Lower leg skin (tissue), 4 donors: ENCODE measurements at regions not wholly inside any gene's neighbourhood (a gene's known extent, or its start where the extent isn't known, plus 50 kb on each side); places are given as distances from the start of the nearest gene placed in this dataset.
"Not testable (repeated sequence)": the region's sequence is repeated elsewhere in the genome, so short reads cannot be mapped to it uniquely, and the experiment has no call there.

Experiments used
- DNase-seq, 2 donors: peaks; one replicate each; pipeline ENCODE4 v3.0.0-alpha.2; 2019; ENCODE audit warnings: low spot score in 2 of 2
- H3K4me3 ChIP-seq: fragments of 200-600 bp; sonication (generic); 2 replicates; pipeline ENCODE4 v1.5.1; 2017; ENCODE audit warnings: mild to moderate bottlenecking, low read depth; ENCODE audit not compliant: poor library complexity, severe bottlenecking
- POLR2A ChIP-seq, 2 donors: fragments of 450-650 bp; IDR thresholded peaks; one replicate each; pipeline ENCODE4 v1.6.1; 2016 to 2017; ENCODE audit warnings: antibody characterized with exemption in 2 of 2, mild to moderate bottlenecking in 1 of 2, moderate library complexity in 1 of 2
- whole genome bisulfite sequencing, 2 donors: methylation state at CpG; one replicate each; pipeline ENCODE4 v1.1.5; 2018; 5-methylcytosine and 5-hydroxymethylcytosine counted together
- intact Hi-C: fragments of 100-400 bp; cut with DNase I; formaldehyde crosslinking; loops from one replicate; pipeline ENCODE4 v1.15.0; 2023; ENCODE audit warnings: low total_unique reads
- TF ChIP-seq, protein P1 (sequence below), 3 donors: fragments of 450-650 bp; IDR thresholded peaks; one replicate each; pipeline ENCODE4 v1.5.1; 2016; ENCODE audit warnings: antibody characterized with exemption in 3 of 3, mild to moderate bottlenecking in 3 of 3, moderate library complexity in 2 of 3

DNA sequence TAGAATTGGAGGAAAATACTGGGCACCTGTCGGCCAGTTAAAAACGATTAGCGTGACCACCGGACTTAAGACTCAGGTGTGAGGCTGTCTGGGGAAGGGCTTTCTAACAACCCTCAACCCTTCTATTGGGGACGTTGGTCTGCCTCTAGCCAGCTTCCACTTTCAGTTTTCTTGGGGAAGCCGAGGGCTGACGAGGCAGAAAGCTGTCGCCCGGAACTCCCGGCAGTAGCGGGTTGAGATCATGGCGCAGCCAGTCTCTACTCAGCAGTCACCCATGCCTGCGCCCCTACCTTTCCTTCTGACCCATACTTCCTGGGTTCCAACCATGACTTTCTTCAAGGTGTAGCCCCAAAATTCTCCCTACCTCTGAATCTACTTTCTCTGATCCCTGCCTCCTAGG lies 1424.1 kb downstream of the SLITRK1 start:
- WGBS, 2 donors: 93 to 95% methylated on average over 13 of the region's 13 CpGs
- intact Hi-C loops: no loop called here
- no peak for DNase-seq
- TF ChIP-seq, protein P1, sequence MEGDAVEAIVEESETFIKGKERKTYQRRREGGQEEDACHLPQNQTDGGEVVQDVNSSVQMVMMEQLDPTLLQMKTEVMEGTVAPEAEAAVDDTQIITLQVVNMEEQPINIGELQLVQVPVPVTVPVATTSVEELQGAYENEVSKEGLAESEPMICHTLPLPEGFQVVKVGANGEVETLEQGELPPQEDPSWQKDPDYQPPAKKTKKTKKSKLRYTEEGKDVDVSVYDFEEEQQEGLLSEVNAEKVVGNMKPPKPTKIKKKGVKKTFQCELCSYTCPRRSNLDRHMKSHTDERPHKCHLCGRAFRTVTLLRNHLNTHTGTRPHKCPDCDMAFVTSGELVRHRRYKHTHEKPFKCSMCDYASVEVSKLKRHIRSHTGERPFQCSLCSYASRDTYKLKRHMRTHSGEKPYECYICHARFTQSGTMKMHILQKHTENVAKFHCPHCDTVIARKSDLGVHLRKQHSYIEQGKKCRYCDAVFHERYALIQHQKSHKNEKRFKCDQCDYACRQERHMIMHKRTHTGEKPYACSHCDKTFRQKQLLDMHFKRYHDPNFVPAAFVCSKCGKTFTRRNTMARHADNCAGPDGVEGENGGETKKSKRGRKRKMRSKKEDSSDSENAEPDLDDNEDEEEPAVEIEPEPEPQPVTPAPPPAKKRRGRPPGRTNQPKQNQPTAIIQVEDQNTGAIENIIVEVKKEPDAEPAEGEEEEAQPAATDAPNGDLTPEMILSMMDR (IDR thresholded peaks at IDR 0.05): no peak
- no peak for TF ChIP-seq POLR2A (IDR thresholded peaks at IDR 0.05)
- H3K4me3 ChIP-seq: no peak overlapping the region

DNA sequence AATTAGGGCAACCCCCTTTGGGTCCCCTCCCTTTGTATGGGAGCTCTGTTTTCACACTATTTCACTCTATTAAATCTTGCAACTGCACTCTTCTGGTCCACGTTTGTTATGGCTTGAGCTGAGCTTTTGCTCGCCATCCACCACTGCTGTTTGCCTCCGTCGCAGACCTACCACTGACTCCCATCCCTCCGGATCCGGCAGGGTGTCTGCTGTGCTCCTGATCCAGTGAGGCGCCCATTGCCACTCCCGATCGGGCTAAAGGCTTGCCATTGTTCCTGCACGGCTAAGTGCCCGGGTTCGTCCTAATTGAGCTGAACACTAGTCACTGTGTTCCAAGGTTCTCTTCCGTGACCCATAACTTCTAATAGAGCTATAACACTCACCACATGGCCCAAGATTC lies 1424.7 kb downstream of the SLITRK1 start:
- intact Hi-C loops, DNase-seq, H3K4me3 ChIP-seq: not testable (repeated sequence)
- 81 to 92% methylated on average over 13 of the region's 13 CpGs for WGBS, 2 donors

DNA sequence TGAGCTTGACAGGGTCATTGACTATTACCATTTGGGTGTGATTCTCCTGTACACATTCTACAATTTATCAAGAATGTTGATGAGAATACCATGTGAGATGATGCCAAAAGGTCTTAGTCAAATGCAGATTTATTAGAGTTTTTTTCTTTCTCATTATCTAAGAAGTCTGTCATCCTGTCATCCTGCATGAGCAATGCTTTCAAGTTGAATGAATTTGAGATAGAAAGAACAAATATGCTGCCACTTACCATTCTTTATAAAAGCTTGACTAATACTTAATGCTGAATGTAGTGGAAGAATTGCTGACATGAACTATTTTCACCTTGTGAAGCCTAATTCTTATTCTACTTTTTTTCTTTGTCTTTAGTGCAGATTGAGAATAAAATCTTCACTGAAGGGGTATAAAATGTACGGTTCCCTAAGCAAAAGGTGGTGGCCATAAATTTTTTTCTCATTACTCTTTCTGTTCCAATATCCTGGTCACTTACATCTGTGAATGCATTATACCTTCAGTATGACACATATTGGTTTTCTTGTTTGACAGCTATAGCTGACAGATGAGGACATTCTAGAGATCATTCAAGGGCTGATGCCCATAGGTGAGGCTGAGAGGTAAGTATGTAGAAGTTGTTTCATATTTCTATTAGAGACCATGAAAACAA lies 1434.7 kb downstream of the SLITRK1 start:
- WGBS, 2 donors: 68 to 69% methylated on average over 1 of the region's 1 CpG
- no peak overlapping the region for H3K4me3 ChIP-seq
- intact Hi-C loops: no loop called here
- TF ChIP-seq, protein P1 (IDR thresholded peaks at IDR 0.05): no peak
- no peak for TF ChIP-seq POLR2A (IDR thresholded peaks at IDR 0.05)
- DNase-seq: no peak

DNA sequence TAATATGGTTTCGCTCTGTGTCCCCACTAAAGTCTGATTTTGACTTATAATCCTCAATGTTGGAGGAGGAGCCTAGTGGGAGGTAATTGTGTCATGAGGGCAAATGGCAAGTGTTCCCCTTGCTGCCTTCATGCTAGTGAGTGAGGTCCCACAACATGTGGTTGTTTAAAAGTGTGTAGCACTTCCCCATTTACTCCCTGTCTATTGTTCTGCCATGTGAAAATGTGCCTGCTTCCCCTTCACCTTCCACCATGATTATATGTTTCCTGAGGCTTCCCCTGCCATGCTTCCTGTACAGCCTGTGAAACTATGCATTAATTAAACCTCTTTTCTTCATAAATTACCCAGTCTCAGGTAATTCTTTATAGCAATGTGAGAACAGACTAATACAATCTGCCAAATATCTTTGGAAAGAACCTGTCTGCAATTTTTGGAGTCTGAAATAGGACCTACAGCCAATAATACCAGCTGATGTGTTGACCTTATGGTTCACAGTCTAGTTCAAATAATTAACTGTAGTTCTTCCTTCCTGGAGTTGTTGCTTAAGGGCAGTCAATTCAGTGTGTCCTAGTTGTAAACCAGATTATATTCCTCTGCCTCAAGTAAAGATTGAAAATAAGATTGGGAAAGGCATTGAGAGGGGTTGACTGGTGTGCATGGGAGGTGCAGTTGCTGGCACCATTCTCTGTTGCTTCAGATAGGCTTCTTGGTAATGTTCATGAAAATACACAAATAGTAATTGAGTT lies 1442.9 kb downstream of the SLITRK1 start:
- WGBS, 2 donors: 0% methylated on average over 1 of the region's 1 CpG
- no peak overlapping the region for H3K4me3 ChIP-seq
- no peak for TF ChIP-seq POLR2A (IDR thresholded peaks at IDR 0.05)
- TF ChIP-seq, protein P1 (IDR thresholded peaks at IDR 0.05): no peak
- intact Hi-C loops: no loop called here
- no peak for DNase-seq

DNA sequence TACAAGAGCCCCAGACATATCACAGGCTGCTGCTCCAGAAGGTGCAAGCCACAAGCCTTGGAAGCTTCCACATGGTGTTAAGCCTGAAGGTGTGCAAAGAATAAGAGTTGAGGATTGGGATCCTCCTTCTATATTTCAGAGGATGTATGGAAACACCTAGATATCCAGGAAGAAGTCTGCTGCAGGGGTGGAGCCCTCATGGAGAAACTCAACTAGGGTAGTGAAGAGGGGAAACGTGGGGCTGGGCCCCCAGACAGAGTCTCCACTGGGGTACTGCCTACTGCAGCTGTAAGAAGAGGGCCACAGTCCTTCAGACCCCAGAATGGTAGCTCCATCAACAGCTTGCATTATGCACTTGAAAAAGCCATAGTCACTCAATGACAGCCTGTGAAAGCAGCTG lies 1444.0 kb downstream of the SLITRK1 start:
- no peak overlapping the region for H3K4me3 ChIP-seq
- TF ChIP-seq, protein P1 (IDR thresholded peaks at IDR 0.05): no peak
- no peak for TF ChIP-seq POLR2A (IDR thresholded peaks at IDR 0.05)
- no peak for DNase-seq
- 40 to 55% methylated on average over 1 of the region's 1 CpG for WGBS, 2 donors
- intact Hi-C loops: no loop called here

DNA sequence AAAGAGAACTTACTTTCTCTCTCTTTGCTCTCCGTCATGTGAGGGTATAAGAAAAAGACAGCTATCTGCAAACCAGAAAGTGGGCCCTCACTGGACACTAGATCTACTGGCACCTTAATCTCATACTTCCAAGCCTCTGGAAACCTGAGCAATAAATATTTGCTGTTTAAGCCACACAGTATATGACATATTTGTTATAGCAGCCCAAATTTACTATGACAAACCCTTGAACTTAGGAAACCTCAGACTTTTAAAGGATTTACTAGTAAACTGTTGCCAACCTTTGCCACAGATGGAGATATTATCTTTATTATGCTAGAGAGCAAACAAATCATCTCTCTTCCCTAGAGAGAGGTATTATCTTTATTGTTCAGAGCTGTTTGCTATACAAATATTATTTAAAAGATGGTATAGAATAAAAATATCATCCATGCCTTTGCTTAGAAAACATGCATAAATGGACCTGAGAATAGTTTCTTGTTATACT lies 1446.1 kb downstream of the SLITRK1 start:
- intact Hi-C loops: no loop called here
- TF ChIP-seq, protein P1 (IDR thresholded peaks at IDR 0.05): no peak
- no peak for TF ChIP-seq POLR2A (IDR thresholded peaks at IDR 0.05)

More for the DNA sequence above, 1446.1 kb downstream of the SLITRK1 start:
- H3K4me3 ChIP-seq: no peak overlapping the region
- DNase-seq: no peak
- WGBS, 2 donors: 88 to 96% methylated on average over 1 of the region's 1 CpG
